CD4-positive, alpha-beta T cell treated with Interleukin-17A for 1 hour (primary cell): ENCODE measurements at regions not wholly inside any gene's neighbourhood (a gene's known extent, or its start where the extent isn't known, plus 50 kb on each side); places are given as distances from the start of the nearest gene placed in this dataset.

Source experiments
- DNase-seq: peaks from one replicate; pipeline ENCODE4 v3.0.0-alpha.2; 2020

DNA sequence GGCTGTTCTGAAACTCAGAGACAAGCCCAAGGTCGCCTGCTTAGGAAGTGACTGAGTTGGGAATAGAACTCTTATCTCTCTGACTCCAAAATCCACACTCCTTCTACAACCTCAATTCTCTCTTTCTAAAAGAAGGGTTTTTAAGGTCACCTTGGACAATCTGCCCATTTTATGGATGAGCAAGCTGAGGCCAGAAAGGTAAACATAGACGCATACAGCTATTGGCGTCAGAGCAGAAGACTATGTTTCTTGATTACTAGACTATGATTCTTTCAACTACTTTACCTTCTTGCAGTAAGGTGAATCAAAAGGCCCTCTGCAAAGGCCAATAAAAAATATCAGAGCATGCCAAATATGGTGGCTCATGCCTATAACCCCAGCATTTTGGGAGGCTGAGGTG, 276.6 kb downstream of the CLIC5 start:
- DNase-seq, result no peak

DNA sequence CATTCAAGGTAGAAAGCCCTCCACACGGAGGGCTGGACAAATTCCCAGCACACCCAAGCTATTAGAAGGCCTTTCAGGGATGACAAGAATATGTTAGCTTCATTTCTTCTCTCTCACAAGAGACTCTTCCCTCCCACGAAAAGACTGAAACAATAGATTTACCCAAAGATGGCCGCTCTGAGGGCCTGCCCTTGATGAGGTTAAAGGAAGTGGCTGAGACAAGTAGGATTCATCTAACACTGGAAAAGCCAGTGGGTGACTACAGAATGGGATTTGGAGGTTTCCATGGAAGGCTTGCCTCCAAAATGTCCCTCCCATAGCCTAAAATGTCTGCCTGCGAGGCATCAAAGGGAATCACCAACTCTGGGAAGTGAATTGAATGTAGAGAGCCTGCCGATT, 277.6 kb downstream of the CLIC5 start:
- DNase-seq, result no peak

DNA sequence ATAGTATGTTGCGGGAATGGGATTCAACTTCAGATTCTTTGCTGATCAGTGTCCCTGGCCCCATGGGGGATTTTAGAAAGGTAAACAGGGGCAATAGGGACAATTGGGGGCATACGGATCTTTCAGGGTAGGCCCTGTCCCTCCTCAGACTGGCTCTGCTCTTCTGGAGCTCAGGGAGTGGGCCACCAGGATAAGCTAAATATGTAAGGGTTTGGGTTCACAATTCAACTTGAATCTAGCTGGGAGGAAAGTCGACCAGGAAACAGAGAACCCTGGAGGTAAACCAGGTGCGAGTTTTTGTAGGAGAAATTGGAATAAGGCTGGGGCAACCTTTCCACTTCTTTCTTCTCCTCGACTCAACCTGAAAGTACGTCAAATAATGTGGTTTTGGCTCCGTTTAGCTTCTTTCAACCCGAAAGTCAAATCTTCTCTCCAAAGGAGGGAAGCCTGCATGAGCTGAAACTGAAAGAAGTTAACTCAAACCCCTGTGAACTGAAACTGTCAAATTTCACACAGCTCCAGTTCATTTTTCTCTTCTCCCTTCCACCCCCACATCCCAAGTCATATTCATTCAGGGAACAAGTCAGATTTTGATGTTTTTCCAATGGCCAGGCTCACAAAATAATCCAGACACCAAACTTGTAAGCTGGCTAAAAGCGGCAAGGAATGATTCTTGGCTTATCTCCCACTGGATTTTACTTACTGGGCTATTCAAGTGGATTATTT, 278.2 kb downstream of the CLIC5 start:
- DNase-seq, result peak; percentile 5

DNA sequence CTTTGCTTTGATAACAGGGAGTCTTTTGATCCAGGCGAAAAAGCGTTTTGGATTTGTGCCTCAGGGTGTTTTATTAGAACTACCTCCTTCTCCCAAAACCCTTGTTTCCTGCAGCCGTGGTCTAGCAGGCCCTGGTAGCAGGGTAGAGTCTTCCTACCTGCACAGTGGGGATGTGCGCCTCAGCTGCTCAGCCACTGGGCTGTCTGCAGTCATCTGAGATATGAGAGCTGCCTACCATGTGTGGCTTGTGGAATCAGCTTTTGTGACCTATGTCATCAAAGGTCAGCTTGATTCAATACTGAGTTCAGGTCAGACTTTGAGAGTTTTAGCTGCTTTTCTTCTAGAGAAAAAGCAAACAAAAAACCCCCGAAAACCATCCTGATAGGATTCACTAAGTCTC, 279.5 kb downstream of the CLIC5 start:
- DNase-seq, result no peak

DNA sequence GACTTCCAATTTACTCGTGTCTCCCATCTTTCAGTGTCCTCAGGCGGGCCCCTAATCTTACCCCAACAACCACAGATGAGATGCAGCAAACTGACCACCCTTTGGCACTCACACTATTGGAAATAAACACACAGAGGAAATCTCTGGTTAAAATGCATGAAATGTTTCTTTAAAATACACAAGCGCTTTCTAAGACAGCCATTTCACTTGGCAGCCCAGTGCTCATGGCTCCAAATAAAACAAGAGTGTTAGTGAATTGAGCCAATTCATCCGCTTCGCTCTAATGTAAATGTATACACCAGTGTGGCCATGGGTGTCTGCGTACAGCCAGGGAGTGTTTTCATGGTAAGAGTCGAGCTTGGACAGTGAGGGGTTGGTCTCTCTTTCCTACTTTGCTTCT, 282.9 kb downstream of the CLIC5 start:
- no peak for DNase-seq

DNA sequence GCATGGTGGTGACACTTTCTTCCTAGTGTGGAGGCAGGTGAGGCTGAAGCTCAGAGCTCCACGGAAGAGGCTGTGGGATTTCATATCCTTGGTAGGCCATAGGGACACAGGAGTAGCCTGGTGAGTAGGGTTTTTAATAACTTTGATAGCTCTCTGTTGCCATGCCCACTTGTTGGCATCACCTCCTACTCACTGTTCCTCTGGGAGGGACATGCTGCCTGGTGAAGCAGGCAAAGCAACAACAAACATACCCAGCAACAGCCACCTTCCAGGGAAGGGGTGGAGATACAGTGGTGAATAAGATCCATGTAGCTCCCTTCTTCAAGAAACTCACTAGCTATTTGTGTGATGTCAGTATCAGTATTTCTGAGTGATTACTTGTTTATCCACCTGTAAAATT, 285.4 kb downstream of the CLIC5 start:
- DNase-seq, result no peak

DNA sequence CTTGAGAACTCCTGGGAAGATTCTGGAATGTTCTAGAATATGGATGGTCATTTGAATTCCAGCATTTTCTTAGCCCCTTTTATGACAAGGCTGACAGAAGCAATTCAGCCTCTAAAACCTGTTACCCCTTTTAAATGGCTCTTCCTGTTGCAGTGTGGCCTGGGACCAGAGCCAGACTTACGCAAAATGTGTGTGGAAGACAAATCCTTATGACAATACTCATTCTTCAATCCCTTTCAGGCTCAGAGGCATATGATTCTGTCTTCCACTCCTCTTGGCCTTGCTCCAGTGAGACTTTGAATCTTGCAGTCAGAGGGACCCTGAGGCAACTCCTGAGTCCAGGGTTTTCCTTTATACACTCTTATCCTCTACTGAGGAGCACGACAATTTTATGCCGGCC, 287.0 kb downstream of the CLIC5 start:
- DNase-seq, result no peak

DNA sequence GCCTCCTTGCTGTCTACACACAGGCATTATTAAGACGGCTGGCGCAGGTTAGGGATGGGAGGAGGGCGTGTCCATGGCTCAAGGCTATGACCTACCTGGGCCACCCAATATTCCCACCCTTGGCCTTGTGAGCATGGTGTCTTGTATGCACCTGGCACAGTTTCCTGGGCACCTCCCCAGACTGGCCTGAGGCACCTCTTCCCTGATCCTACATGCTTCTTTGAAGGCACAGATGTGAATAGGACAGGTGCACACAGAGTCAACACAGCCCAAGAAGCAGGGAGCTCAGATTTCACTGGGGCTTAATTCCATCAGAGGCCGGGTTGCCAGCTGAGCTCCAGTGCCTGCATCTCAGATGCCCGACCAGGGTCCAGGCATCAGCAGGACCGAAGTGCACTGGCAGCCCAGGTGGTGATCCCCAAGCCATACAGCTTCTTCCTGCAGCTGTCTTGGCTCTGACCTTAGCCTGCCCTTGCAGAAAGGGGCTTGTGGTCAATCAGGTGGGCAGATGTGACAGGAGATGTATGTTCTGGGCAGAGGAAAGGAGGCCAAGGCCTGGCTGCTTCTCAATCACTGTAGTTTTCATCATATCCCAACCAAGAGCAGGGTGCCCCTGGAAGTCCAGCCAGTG, 287.7 kb downstream of the CLIC5 start:
- no peak for DNase-seq

DNA sequence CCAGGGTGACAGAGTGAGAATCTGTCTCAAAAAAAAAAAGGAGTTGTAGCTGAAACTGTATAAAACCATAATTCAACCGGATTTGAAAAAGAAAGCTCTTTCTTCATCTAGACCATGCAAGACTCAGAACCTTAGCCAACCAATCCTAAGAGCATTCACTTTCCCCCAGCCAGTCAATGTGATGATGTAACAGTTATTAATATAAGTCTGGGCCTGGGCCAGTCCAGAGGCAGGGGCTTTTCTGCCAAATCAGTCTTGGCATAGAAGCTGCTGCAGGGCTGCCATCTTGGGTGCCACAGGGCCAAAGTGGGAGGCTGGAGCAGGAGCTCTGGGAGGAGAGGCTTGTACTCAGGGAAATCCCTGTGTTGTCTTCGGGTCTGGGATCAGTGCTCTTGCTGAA, 288.4 kb downstream of the CLIC5 start:
- DNase-seq, result no peak

DNA sequence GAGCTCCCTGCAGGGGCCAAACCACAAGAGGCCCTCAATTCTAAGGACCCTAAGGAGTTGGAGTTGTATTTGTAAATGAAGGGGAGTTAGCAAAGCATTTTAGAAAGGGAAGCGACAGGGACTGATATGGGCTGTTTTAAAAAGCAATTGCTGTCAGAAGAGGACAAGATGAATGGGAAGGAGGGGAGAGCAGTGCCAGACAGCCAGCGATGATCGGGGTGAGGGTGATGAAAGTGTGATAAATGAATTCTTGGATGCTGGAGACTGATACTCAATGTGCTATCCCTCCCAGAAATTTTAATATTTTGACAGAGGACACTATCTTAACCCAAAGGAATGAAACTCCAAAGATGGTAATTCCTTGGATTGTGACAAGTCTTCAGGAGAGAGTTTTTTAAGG, 289.2 kb downstream of the CLIC5 start:
- no peak for DNase-seq

DNA sequence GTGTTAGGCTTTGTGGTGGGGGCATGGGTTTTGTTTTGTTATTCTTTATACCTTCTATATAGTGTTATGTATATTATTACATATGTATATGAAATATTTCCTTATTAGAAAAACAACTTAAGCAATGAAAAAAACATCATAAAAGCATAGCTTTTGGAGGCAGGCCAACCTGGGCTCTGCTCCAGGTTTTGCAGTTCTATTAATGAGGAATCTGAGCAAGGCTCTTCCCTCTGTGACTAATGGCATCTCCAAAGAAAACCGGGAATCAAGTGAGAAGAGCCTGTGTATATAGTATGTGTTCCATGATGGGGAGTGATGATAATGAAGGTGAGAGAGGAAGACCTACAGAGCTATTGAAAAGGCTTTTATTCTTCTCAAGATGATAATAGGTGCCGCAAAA, 291.1 kb downstream of the CLIC5 start:
- no peak for DNase-seq

DNA sequence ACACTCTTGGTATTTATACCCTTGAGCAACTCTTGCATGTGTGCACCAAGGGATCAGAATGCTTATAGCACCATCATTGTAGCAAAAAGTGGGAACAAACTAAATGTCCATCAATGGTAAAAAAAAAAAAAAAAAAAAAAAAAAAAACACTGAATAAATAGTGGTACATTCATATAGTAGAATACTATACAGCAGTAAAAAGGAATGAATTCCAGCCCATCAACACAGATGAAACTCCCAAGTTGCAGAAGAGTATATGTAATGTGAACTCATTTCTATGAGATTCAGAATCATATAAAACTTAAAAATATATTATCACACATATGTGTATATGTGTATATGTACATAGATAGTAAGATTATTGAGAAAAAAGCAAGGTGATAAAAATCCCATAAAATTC, 291.6 kb downstream of the CLIC5 start:
- no peak for DNase-seq

DNA sequence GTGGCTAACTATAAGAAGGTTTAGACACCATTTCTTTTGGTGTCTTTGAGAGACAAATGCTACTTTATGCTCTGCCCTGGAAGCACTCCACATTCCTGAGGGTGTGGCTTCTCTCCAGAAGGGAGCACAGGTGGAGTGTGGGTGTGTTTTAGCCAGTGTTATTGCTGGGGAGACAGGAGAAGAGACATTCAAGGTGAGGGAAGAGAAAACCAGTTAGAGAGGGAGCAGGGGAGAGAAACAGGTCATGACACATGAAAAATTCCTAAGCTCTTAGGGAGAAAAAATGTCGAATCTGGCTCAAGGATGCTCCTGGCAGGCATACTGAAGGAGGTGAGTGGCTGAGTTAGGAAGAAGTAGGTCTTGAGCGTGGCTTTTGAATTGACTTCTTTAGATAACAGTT, 292.8 kb downstream of the CLIC5 start:
- DNase-seq, result no peak

DNA sequence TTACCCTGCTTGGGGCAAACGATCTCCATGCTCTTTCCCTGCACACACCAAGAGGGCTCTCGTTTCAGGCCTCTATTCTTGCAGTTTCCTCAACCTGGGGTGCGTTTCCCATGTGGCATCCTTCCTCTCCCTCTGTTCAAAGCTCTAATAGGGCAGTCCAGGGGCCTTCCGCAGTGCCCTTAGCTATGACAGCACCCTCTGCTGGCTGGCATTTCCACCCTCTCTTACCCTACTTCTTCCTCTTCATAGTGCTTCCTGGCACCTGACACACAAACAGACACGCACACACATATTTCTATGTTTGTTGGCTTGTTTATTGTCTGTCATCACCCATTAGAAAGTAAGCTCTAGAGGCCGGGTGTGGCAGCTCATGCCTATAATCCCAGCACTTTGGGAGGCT, 294.0 kb downstream of the CLIC5 start:
- DNase-seq, result no peak

DNA sequence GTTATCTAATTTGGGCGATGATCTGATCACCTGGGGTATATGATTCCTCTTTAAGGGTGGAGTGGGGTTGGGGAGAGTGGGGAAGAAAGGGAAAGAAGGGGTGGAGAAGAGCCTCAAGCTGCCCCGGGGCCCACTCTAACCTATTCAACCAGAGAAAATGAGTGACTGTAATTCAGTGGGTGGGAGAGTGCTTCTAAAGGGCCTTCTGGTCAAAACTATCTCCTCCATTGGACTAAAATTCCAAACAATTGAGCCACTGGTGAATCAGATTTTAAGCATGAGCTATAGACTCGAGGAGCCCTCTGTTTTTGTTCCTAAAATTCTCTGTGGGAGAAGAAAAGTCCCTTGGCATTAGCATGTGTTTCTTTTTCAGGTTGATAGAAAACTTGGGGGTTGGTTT, 296.8 kb downstream of the CLIC5 start:
- DNase-seq, result no peak

DNA sequence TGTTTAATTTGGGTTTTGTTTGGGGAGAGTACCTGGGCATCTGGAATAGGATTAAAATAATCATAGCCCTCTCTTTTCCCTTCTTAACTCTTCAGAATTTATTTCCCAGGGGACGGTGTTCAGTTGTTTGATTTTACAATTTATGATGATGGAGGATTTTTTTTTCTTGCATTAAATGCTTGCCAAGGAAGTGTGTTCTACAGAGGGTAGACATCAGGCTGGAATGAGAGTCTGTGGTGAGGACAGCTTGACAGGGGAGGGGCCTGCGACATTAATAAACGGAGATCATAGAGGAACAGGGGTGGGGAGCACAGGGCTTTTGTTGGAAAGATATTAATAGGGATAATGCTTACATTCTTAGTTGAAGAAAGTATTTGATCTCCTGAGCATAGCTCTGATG, 297.5 kb downstream of the CLIC5 start:
- no peak for DNase-seq

DNA sequence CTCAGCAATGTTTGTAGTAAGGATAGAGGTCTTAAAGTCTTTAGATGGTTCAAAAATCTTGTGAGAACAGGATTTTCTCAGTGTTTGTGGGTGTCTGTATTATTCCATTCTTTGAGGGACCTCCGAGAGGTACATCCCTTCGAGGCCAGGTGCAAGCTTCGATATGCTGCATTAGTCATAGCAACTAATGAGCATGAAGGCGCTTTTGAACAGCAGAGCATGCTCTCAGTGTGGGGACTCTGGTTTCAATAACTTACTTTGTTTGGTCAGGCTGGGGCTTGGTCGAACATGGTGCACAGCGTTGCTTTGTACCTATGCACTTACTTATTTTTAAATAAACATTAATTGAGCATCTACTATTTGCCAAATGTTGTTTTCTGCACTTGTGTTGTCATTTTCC, 297.9 kb downstream of the CLIC5 start:
- DNase-seq, result no peak

DNA sequence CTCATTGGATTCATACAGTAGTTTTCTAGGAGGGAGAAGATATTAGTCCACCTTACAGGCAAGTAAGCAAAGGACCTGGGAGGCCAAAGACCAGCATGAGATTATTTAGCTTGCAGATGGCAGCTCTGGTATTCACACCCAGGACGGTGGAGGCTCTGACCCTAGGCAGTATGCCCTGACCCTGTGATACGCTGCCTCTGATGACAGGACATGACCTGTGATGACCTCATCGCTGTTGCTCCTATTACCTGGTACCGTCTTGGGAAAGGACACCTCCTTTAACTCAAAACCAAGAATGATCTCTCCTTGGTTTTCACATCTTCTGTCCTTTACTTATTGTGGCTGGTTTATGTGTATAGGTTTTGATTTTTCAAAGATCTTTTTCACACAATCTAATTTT, 298.6 kb downstream of the CLIC5 start:
- DNase-seq, result no peak

DNA sequence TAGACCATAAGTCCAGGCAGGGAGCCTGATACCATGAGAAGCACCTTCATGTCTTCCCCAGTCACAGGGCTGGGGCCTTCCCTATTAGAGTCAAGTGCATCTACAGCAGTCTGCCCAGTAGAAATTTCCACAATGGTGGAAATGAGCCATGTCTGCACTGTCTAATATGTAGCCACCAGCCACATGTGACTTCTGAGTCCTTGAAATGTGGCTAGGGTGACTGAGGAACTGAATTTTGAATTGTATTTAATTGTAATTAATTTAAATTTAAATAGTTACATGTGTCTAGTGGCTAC, 300.2 kb downstream of the CLIC5 start:
- DNase-seq, result no peak

DNA sequence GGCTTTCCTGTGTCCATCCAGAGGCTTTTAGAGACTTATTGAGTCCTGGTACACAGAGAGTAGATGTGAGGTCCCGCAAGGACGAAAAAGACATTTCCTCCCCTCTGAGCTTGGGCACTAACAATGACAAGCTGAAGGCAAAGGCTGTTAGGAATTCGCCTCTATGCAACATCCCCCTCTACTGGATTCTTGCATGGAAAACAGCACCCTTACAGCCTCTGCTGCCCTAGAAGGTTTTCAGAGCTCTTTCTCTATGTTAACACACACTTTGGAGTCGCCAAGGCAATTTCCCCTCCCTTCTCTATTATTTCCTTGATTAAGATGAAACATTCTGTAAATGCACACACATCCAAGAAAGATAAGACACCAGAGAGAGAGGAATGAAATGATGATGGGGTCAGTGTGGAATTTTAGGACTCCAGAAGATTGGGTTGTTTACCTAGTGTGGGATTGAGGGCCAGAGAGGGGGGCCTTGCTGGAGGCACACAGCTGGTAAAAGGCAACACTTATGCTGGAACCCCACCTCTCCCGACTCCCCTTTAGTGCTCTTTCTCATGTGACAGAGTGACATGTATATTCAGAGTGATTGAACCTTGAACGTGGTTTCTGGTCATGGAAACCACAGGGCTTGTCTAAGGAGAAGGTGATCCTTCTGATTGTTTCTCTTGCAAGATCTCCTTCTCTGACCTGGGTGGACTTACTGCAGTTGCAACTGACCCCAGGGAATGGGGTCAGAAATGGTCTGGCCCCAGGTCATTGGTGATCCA, 300.7 kb downstream of the CLIC5 start:
- peak; percentile 80 for DNase-seq

DNA sequence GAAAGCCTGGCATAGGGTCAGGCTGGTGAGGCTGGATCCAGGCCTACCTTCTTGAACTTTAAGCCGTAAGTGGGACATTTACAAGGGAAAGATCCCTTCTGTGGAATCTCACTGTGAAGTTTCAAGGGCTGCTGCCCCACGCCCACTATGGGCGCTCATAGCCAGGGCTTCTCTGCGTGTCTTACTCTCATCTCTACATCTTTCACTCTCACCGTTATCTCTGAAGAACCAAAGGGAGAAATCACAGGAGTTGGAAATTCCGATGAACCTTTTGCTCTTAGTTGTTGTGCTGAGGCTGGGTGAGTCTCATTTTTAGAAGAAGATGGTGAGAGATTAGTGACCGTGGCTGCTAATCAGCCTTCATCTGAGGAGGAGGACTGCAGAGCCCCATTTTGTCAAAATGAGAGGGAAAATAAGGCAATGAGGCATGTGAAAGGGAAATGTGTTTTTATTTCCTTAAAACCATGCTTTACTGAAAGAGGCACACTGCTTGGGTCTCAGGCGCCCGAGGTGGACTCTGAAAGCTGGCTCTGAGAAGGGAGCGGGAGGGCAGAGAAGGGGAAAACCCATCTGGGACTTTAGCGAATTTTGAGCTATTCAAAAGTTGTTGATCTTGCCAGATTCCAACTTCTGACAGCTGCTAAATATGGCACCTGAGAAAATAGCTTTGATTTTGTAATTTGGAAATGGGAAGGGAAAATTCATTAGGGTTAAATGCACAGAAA, 301.5 kb downstream of the CLIC5 start:
- DNase-seq, result no peak
